Cardiac fibroblast (primary cell): ENCODE measurements at regions not wholly inside any gene's neighbourhood (a gene's known extent, or its start where the extent isn't known, plus 50 kb on each side); places are given as distances from the start of the nearest gene placed in this dataset.
"Not testable (repeated sequence)": the region's sequence is repeated elsewhere in the genome, so short reads cannot be mapped to it uniquely, and the experiment has no call there.

Experiments
- DNase-seq, 2 donors: peaks; one replicate each; pipeline versions ENCODE4 v3.0.0 to v3.0.0-alpha.2; 2010; ENCODE audit warnings: low read depth in 2 of 2
- H3K4me3 ChIP-seq, 2 donors: replicated peaks in 1 of 2; 1 replicate in 1 of 2; 2 replicates in 1 of 2; pipeline ENCODE4 v1.5.1; 2011; ENCODE audit warnings: low read depth in 2 of 2, low read length in 2 of 2, mild to moderate bottlenecking in 2 of 2, moderate library complexity in 1 of 2
- CTCF ChIP-seq: IDR thresholded peaks from one replicate; pipeline ENCODE4 v1.5.1; 2011; ENCODE audit warnings: low read depth, mild to moderate bottlenecking, low read length, inconsistent platforms

GRCh38 chr12:88855301-88855700 is 275.0 kb upstream of the KITLG start:
- H3K4me3 ChIP-seq, result no peak overlapping the region
- TF ChIP-seq CTCF, result no peak
- no peak for DNase-seq

DNA sequence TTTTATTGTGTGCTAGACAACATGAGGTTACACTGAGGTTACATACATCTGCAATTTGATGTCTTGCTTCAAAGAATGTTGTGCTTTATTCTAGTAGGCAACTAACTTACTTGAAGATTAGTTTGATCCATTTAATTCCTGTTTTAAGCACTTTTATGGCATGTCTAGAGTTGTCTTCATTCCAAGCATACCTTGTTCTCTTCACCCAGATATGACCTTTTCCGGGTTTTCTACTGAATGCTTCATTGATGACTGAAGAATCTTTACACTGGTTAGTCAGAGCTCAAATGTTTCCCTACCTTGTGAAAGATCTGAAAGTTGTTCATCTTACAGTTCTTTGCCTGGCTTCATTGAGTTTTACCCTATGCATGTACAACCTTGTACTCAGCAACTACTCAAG is 274.0 kb upstream of the KITLG start:
- no peak for TF ChIP-seq CTCF
- H3K4me3 ChIP-seq, result no peak overlapping the region
- peak; percentile 46 to 83 for DNase-seq

GRCh38 chr12:88847246-88847645 is 267.0 kb upstream of the KITLG start:
- H3K4me3 ChIP-seq, DNase-seq: not testable (repeated sequence)

DNA sequence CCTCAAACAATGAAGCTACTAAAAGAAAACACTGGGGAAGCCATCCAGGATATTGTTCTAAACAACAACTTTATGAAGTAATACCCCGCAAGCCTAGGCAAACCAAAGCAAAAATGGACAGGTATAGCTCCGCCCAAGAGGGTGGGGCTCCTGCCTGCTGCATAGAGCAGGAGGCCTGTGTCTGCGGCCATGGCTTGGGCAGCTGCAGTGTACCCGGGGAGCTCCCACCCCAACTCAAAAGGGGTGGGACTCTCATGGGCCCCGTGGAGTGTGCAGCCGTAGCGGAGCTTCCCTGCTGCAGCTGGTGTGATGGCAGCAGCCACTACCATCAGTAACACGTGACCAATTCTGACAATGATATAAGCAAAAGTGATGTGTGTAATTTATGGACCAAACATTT is 264.2 kb upstream of the KITLG start:
- H3K4me3 ChIP-seq, result no peak overlapping the region
- DNase-seq, result no peak
- no peak for TF ChIP-seq CTCF

DNA sequence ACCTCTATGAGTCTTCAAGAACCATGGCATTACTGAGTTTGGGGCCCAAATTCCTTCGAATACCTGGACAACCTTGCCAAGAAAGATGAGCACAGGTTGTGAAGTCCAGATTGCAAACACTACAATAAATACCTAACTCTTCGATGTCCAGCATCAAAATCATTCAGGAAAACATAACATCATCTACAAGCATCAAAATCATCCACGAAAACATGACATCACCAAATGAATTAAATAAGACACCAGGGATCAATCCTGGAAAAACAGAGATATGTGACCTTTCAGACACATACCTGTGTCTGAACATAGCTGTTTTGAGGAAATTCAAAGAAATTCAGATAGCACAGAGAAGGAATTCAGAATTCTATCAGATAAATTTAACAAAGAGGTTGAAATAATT is 262.0 kb upstream of the KITLG start:
- no peak for DNase-seq
- no peak for TF ChIP-seq CTCF
- H3K4me3 ChIP-seq, result no peak overlapping the region

- DNase-seq, result no peak
- no peak for TF ChIP-seq CTCF
- no peak overlapping the region for H3K4me3 ChIP-seq
These were observed 259.2 kb upstream of the KITLG start for GRCh38 chr12:88839486-88839885.

DNA sequence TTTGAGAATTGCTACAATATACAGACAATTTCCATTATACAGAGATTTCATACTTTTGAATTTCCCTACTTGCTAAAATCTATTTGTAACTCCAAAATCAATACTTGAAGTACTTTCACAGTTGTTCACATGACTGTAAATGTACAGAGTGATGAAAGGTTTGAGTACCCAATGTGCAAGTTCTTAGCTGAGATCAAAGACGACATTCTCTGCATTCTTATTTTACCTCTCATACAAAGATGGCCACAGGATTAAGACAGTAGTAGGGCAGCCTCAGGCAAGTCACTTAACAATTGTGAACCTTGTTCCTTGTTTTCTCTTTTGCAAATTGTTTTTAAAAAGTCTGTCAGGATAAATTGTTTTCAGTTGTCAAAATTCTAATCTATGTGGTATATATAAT is 255.9 kb upstream of the KITLG start:
- H3K4me3 ChIP-seq, result no peak overlapping the region
- peak in 1 of 2 donors; percentile 50 for DNase-seq
- TF ChIP-seq CTCF, result no peak
